ENCODE measurements at regions not wholly inside any gene's neighbourhood (a gene's known extent, or its start where the extent isn't known, plus 50 kb on each side); places are given as distances from the start of the nearest gene placed in this dataset.

DNA sequence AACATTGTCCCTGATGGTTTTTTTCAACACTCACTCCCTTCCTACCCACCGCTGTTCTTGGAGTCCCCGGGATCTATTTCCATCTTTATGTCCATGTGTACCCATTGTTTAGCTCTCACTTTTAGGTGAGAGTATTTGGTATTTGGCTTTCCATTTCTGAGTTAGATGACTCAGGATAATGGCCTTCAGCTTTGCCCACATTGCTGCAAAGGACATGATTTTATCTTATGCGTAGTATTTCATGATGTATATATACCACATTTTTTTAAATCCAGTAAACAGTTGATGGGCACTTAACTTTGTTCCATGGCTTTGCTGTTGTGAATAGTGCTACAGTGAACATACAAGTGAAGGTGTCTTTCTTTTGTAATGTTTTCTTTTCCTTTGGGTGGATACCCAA, 123.5 kb upstream of the KITLG start:
- Histone ChIP-seq H4K8ac (ENCODE audit: low read depth, low read length) (no peak overlapping the region), H2AFZ (ENCODE audit: insufficient read depth, low read length, poor library complexity) (no peak overlapping the region), H2AK5ac (ENCODE audit: low read length) (no peak overlapping the region), H3K18ac (ENCODE audit: low read length) (no peak overlapping the region), H3K14ac (ENCODE audit: low read length) (no peak overlapping the region), H3K9me3 (ENCODE audit: insufficient read depth, low read depth, low read length) (no peaks in the 10 kb centered on the region), H3K27me3 (ENCODE audit: insufficient read depth, low read length) (no peaks in the 10 kb centered on the region), H2BK5ac (ENCODE audit: low read depth, low read length, poor library complexity) (no peak overlapping the region), H3K4ac (ENCODE audit: low read depth, low read length) (no peak overlapping the region), H2BK120ac (ENCODE audit: insufficient read depth, low read length, poor library complexity) (no peak overlapping the region), H3K4me3 (ENCODE audit: low read depth, low read length) (no peak overlapping the region), H2BK12ac (ENCODE audit: low read length) (no peak overlapping the region), H3K79me1 (ENCODE audit: low read length) (no peaks in the 10 kb centered on the region), H3K79me2 (ENCODE audit: control insufficient read depth, insufficient read depth, low read length, poor library complexity) (no peaks in the 10 kb centered on the region), H3K23ac (ENCODE audit: low read length) (no peak overlapping the region), H4K12ac (ENCODE audit: low read depth, low read length) (no peak overlapping the region), H3K4me2 (ENCODE audit: low read length) (no peak overlapping the region), H4K91ac (ENCODE audit: low read depth, low read length) (no peak overlapping the region), H3K9ac (ENCODE audit: low read length) (no peak overlapping the region), H3K36me3 (ENCODE audit: control insufficient read depth in 1 of 2, insufficient read depth in 2 of 2, low read length in 2 of 2) (no peaks in the 10 kb centered on the region), H3K27ac (ENCODE audit: low read depth, low read length) (no peak overlapping the region), H3K4me1 (ENCODE audit: control insufficient read depth in 1 of 2, insufficient read depth in 2 of 2, low read length in 2 of 2) (no peaks in the 10 kb centered on the region)
- peak; percentile 9 to 74 for DNase-seq
- WGBS (ENCODE audit: extremely low coverage, insufficient coverage, insufficient read length), result no CpG with 5 or more reads among the region's 3 CpGs

DNA sequence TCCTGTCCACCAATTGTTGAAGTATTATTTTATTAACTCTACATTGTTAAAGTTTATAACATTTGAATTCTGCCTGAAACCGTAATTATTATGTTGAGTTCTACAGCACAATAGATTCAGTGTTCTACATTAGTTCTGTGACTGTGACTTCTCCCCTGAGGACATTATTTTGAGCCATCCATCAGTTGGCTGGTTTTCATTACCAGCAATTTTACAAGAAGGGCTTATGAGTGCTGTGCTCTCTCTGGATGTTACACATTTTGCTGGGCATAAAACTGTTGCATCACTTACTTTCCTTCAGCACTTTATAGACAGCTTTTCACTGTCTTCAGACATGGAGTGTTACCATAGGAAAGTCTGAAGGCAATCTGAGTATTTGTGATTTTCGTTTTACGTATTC, 118.2 kb upstream of the KITLG start:
- no peak overlapping the region for H4K8ac ChIP-seq (ENCODE audit: low read depth, low read length)
- H2AK5ac ChIP-seq (ENCODE audit: low read length), result no peak overlapping the region
- no peak overlapping the region for H2BK120ac ChIP-seq (ENCODE audit: insufficient read depth, low read length, poor library complexity)
- H2BK5ac ChIP-seq (ENCODE audit: low read depth, low read length, poor library complexity), result no peak overlapping the region
- H3K9me3 ChIP-seq (ENCODE audit: insufficient read depth, low read depth, low read length), result peaks cover 2% of the 10 kb centered on the region
- H2AFZ ChIP-seq (ENCODE audit: insufficient read depth, low read length, poor library complexity), result no peak overlapping the region
- H3K4me1 ChIP-seq (ENCODE audit: control insufficient read depth in 1 of 2, insufficient read depth in 2 of 2, low read length in 2 of 2), result no peaks in the 10 kb centered on the region
- no peak overlapping the region for H3K4ac ChIP-seq (ENCODE audit: low read depth, low read length)
- no peak for DNase-seq
- no peak overlapping the region for H3K4me2 ChIP-seq (ENCODE audit: low read length)
- no peak overlapping the region for H3K23ac ChIP-seq (ENCODE audit: low read length)
- H4K91ac ChIP-seq (ENCODE audit: low read depth, low read length), result no peak overlapping the region
- H3K36me3 ChIP-seq (ENCODE audit: control insufficient read depth in 1 of 2, insufficient read depth in 2 of 2, low read length in 2 of 2), result no peaks in the 10 kb centered on the region
- H3K9ac ChIP-seq (ENCODE audit: low read length), result no peak overlapping the region
- H3K79me2 ChIP-seq (ENCODE audit: control insufficient read depth, insufficient read depth, low read length, poor library complexity), result no peaks in the 10 kb centered on the region
- H4K12ac ChIP-seq (ENCODE audit: low read depth, low read length), result no peak overlapping the region
- no CpG with 5 or more reads among the region's 3 CpGs for WGBS (ENCODE audit: extremely low coverage, insufficient coverage, insufficient read length)
- no peak overlapping the region for H3K14ac ChIP-seq (ENCODE audit: low read length)
- H3K27ac ChIP-seq (ENCODE audit: low read depth, low read length), result no peak overlapping the region
- H3K4me3 ChIP-seq (ENCODE audit: low read depth, low read length), result no peak overlapping the region
- H3K27me3 ChIP-seq (ENCODE audit: insufficient read depth, low read length), result no peaks in the 10 kb centered on the region
- no peaks in the 10 kb centered on the region for H3K79me1 ChIP-seq (ENCODE audit: low read length)
- no peak overlapping the region for H3K18ac ChIP-seq (ENCODE audit: low read length)
- no peak overlapping the region for H2BK12ac ChIP-seq (ENCODE audit: low read length)

DNA sequence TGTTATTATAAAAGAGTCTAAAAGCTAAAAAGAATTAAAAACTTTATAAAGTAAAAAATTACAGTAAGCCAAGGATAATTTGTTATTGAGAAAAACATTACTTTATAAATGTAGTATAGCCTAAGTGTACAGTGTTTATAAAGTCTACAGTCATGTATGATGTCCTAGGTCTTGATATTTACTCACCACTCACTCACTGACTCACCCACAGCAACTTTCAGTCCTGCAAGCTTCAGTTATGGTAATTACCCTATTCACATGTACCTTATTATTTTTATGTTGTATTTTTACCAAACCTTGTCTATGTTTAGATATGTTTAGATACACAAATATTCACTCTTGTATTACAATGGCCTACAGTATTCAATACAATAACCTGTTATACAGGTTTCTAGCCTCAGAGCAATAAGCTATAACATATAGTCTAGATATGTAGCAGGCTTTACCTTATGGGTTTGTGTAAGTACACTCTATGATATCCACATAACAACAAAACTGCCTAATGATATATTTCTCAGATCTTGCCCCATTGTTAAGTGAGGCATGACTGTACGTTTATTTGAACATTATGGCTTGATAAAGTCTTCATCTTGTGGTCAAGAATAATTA, 113.7 kb upstream of the KITLG start:
- H4K91ac ChIP-seq (ENCODE audit: low read depth, low read length), result no peak overlapping the region
- H2BK5ac ChIP-seq (ENCODE audit: low read depth, low read length, poor library complexity), result no peak overlapping the region
- H3K36me3 ChIP-seq (ENCODE audit: control insufficient read depth in 1 of 2, insufficient read depth in 2 of 2, low read length in 2 of 2), result no peaks in the 10 kb centered on the region
- no peak overlapping the region for H2AK5ac ChIP-seq (ENCODE audit: low read length)
- H3K18ac ChIP-seq (ENCODE audit: low read length), result no peak overlapping the region
- no peaks in the 10 kb centered on the region for H3K79me2 ChIP-seq (ENCODE audit: control insufficient read depth, insufficient read depth, low read length, poor library complexity)
- no peak overlapping the region for H3K23ac ChIP-seq (ENCODE audit: low read length)
- no peak overlapping the region for H3K4ac ChIP-seq (ENCODE audit: low read depth, low read length)
- no peaks in the 10 kb centered on the region for H3K79me1 ChIP-seq (ENCODE audit: low read length)
- H3K27ac ChIP-seq (ENCODE audit: low read depth, low read length), result no peak overlapping the region
- no peak overlapping the region for H3K4me2 ChIP-seq (ENCODE audit: low read length)
- H3K27me3 ChIP-seq (ENCODE audit: insufficient read depth, low read length), result no peaks in the 10 kb centered on the region
- no peaks in the 10 kb centered on the region for H3K4me1 ChIP-seq (ENCODE audit: control insufficient read depth in 1 of 2, insufficient read depth in 2 of 2, low read length in 2 of 2)
- no peak overlapping the region for H2AFZ ChIP-seq (ENCODE audit: insufficient read depth, low read length, poor library complexity)
- no peak overlapping the region for H4K12ac ChIP-seq (ENCODE audit: low read depth, low read length)
- WGBS (ENCODE audit: extremely low coverage, insufficient coverage, insufficient read length), result no CpG with 5 or more reads among the region's 1 CpG
- DNase-seq, result peak in 1 of 2 donors; percentile 39
- H3K9ac ChIP-seq (ENCODE audit: low read length), result no peak overlapping the region
- H3K14ac ChIP-seq (ENCODE audit: low read length), result no peak overlapping the region
- no peak overlapping the region for H2BK120ac ChIP-seq (ENCODE audit: insufficient read depth, low read length, poor library complexity)
- no peak overlapping the region for H3K4me3 ChIP-seq (ENCODE audit: low read depth, low read length)
- H4K8ac ChIP-seq (ENCODE audit: low read depth, low read length), result no peak overlapping the region
- no peak overlapping the region for H2BK12ac ChIP-seq (ENCODE audit: low read length)
- H3K9me3 ChIP-seq (ENCODE audit: insufficient read depth, low read depth, low read length), result peaks cover 2% of the 10 kb centered on the region

DNA sequence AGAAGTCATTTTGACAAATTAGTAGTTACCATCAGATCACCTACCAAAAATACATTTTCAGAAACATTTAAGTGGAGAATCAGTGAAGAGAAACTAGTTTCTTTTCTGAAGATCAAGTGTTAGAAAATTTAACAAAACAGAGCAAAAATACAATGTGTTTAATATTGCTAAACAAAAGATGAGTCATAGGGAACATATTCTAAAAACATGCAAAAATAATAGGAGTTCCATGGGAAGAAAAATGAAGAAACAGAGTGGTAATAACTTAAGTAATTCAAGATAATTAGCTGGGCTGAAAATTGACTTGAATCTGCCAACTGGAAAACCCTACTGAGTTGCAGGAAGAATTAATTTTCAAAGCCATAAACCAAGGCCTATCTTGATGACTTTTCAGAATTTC, 111.5 kb upstream of the KITLG start:
- Histone ChIP-seq H3K9me3 (ENCODE audit: insufficient read depth, low read depth, low read length) (peaks cover 2% of the 10 kb centered on the region), H2BK12ac (ENCODE audit: low read length) (no peak overlapping the region), H3K4me2 (ENCODE audit: low read length) (no peak overlapping the region), H3K18ac (ENCODE audit: low read length) (no peak overlapping the region), H2AFZ (ENCODE audit: insufficient read depth, low read length, poor library complexity) (no peak overlapping the region), H3K14ac (ENCODE audit: low read length) (no peak overlapping the region), H4K91ac (ENCODE audit: low read depth, low read length) (no peak overlapping the region), H2AK5ac (ENCODE audit: low read length) (no peak overlapping the region), H2BK5ac (ENCODE audit: low read depth, low read length, poor library complexity) (no peak overlapping the region), H3K79me1 (ENCODE audit: low read length) (no peaks in the 10 kb centered on the region), H4K8ac (ENCODE audit: low read depth, low read length) (no peak overlapping the region), H2BK120ac (ENCODE audit: insufficient read depth, low read length, poor library complexity) (no peak overlapping the region), H4K12ac (ENCODE audit: low read depth, low read length) (no peak overlapping the region), H3K9ac (ENCODE audit: low read length) (no peak overlapping the region), H3K27me3 (ENCODE audit: insufficient read depth, low read length) (no peaks in the 10 kb centered on the region), H3K4ac (ENCODE audit: low read depth, low read length) (no peak overlapping the region), H3K4me3 (ENCODE audit: low read depth, low read length) (no peak overlapping the region), H3K79me2 (ENCODE audit: control insufficient read depth, insufficient read depth, low read length, poor library complexity) (no peaks in the 10 kb centered on the region), H3K23ac (ENCODE audit: low read length) (no peak overlapping the region), H3K4me1 (ENCODE audit: control insufficient read depth in 1 of 2, insufficient read depth in 2 of 2, low read length in 2 of 2) (no peaks in the 10 kb centered on the region), H3K36me3 (ENCODE audit: control insufficient read depth in 1 of 2, insufficient read depth in 2 of 2, low read length in 2 of 2) (no peaks in the 10 kb centered on the region), H3K27ac (ENCODE audit: low read depth, low read length) (no peak overlapping the region)
- DNase-seq, result peak in 1 of 2 donors; percentile 14

All from trophoblast cell (in vitro differentiated cells and primary cell).